ENCODE measurements at regions not wholly inside any gene's neighbourhood (a gene's known extent, or its start where the extent isn't known, plus 50 kb on each side); places are given as distances from the start of the nearest gene placed in this dataset.

DNA sequence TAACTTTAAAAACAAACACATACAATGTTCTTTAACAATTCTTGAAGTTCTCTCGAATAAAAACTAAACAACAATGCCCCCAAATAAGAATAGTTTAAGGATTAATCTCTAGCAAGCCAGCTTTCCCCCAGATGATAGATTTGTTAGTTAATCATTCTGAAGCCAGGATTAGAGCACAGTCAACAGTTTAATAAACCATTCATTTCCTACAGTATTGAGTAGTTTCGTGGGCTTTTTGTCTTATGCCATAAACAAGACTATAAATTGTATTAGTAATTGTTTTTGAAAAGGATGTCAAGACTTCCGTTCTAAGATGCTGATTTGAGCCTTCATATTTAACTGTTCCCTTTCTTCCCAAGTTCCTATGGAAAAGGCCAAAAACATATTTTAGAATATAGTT is 136.6 kb downstream of the PIK3R1 start:
- TF ChIP-seq JUND (IDR thresholded peaks at IDR 0.05; ENCODE audit: low read depth): no peak
- DNase-seq (ENCODE audit: low read depth in 1 of 2, low spot score in 1 of 2): no peak
- in situ Hi-C loops (cut with HindIII; ENCODE audit: low pct_unique_long_range_greater_than_20kb, low sequenced_read_pairs): no loop called here

DNA sequence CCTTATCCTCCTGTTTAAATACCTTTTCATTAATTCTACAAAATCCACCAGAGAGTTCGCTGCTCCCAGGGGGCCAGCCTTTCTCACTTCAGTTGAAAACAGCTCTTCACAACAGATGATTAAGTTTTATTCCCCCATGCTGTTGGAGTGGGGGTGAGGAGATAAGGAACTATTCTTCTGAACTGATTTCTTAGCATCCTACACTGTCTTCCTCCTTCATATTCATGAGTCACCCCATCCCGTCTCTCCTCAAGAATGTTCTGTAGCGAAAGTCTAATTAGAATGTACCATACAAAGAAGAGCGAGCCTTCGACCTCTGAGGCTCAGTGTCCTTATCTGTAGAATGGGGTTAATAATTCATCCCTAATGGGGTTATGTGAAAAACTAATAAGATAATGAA is 138.0 kb downstream of the PIK3R1 start:
- TF ChIP-seq JUND (IDR thresholded peaks at IDR 0.05; ENCODE audit: low read depth): no peak
- in situ Hi-C loops (cut with HindIII; ENCODE audit: low pct_unique_long_range_greater_than_20kb, low sequenced_read_pairs): no loop called here
- no peak for DNase-seq (ENCODE audit: low read depth in 1 of 2, low spot score in 1 of 2)

DNA sequence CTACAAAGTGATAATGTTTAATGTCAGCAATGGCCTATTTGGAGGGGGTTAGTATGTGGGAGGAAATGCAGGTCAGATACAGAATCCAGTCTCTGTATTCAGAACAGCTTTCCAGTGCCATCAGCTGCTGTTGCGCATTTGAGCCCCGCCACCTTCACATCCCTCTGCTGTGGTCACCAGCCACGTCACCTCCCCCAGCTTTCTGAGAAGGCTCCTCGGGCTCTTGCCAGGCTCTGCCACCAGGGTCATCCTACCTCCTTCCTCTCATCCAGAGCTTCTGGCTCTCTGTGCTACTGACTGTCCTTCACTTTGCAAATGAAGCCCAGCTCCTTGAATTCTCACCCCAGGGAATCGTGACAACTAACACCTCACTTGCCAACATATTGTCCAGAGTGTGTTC is 138.8 kb downstream of the PIK3R1 start:
- no peak for TF ChIP-seq JUND (IDR thresholded peaks at IDR 0.05; ENCODE audit: low read depth)
- in situ Hi-C loops (cut with HindIII; ENCODE audit: low pct_unique_long_range_greater_than_20kb, low sequenced_read_pairs): no loop called here
- no peak for DNase-seq (ENCODE audit: low read depth in 1 of 2, low spot score in 1 of 2)

DNA sequence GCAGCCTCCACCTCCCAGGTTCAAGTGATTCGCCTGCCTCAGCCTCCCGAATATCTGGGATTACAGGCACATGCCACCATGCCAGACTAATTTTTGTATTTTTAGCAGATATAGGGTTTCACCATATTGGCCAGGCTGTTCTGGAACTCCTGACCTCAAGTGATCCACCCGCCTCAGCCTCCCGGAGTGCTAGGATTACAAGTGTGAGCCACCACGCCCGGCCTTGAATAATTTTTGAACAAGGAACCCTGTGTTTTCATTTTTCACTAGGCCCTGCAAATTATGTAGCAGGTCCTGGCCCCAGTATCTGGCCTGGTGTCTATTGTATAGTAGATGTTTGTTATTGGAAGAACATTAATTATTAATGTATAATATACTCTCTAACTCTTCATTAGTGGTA is 140.7 kb downstream of the PIK3R1 start:
- TF ChIP-seq JUND (IDR thresholded peaks at IDR 0.05; ENCODE audit: low read depth): no peak
- in situ Hi-C loops (cut with HindIII; ENCODE audit: low pct_unique_long_range_greater_than_20kb, low sequenced_read_pairs): no loop called here

DNA sequence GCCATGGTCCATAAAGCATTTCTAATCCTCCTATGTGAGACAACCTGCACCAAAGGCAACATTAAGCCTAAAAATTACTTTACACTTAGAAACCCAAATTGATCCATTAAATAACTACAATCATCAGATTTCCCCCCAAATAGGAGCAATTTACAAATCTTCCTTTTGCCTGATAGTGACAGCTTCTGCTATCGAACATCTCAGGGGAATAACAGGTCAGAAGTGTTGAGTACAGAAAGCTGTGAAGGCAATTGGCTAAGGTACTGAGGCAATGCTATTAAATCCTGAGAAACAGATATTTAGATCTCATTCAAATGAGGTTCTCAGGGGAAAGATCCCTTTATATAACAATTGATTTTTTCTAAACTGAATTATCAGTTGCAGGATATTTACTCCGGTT is 141.1 kb downstream of the PIK3R1 start:
- TF ChIP-seq JUND (IDR thresholded peaks at IDR 0.05; ENCODE audit: low read depth): no peak
- no peak for DNase-seq (ENCODE audit: low read depth in 1 of 2, low spot score in 1 of 2)
- in situ Hi-C loops (cut with HindIII; ENCODE audit: low pct_unique_long_range_greater_than_20kb, low sequenced_read_pairs): no loop called here

More for the DNA sequence above, 140.7 kb downstream of the PIK3R1 start:
- DNase-seq (ENCODE audit: low read depth in 1 of 2, low spot score in 1 of 2): no peak

DNA sequence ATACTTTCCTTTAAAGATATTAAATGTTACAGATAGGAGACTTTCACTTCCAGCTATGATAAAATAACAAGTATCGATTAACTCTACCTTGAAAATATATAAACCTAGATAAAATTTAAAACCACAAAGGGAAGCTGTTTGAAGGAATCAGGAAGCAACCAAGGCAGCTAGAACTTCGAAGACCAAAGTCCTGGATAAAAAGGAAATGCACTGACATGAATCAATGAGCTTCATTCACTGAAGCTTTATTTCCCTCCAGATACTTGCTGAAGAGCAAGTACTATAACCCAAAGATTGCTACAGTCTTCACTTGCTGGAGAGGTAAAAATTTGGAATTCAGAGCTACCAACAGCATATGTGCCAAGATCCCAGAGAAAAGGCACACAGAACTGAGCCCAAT is 144.1 kb downstream of the PIK3R1 start:
- TF ChIP-seq JUND (IDR thresholded peaks at IDR 0.05; ENCODE audit: low read depth): no peak
- in situ Hi-C loops (cut with HindIII; ENCODE audit: low pct_unique_long_range_greater_than_20kb, low sequenced_read_pairs): no loop called here
- DNase-seq (ENCODE audit: low read depth in 1 of 2, low spot score in 1 of 2): no peak

DNA sequence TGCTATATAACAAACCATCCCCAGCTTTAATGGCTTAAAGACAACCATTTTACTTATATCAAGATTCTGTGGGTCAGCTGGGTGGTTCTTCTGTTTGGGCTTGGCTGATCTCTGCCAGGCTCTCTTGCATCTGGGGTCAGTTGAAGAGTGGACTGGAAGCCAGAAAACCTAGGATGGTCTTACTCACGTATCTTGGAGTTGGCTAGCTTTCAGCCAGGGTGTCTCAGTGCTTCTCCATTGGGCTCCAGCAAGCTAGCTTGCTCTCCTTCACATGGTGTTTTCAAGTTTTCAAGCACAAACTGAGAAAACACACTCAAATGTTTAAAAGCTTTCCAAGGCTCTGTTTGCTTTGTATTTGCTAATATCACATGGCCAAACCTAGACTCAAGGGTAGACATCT is 146.8 kb downstream of the PIK3R1 start:
- in situ Hi-C loops (cut with HindIII; ENCODE audit: low pct_unique_long_range_greater_than_20kb, low sequenced_read_pairs): no loop called here
- DNase-seq (ENCODE audit: low read depth in 1 of 2, low spot score in 1 of 2): no peak
- TF ChIP-seq JUND (IDR thresholded peaks at IDR 0.05; ENCODE audit: low read depth): no peak

DNA sequence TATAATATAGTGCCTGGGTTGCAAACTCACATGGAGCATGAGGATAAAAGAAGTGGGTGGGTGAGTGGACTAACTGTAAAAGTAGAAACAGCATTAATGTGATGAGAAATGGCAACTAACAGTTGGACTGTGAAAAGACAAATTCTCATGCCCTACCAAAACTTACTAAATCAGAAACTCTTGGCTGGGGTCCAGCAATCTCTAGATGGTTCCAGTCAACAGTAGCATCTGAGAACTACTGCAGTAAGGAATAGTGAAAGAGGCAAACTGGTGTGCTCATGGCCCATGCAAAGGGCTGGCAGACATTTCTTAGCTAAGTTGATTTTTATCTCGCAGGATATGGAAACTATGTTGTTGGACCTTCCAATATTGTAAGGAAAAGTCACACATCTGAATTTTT is 150.3 kb downstream of the PIK3R1 start:
- no peak for TF ChIP-seq JUND (IDR thresholded peaks at IDR 0.05; ENCODE audit: low read depth)
- in situ Hi-C loops (cut with HindIII; ENCODE audit: low pct_unique_long_range_greater_than_20kb, low sequenced_read_pairs): no loop called here
- no peak for DNase-seq (ENCODE audit: low read depth in 1 of 2, low spot score in 1 of 2)

DNA sequence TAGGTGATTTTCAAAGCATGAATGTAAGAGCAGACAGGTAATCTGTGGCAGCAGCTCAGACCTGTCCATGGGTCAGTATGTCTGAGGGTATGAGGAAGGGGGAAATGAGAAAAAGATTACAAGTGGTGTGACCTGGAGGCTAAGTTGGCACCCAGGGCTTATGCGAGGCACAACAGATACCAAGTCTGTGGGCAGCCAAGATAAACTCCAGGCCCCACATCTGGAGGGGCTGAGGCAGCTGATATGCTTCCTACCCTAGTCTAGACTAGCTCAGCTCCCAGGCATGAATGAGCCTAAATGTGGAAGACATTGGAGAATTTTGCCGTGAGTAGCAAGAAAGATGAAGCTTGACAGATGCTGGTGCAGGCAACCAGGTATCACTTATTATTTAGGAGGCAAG is 151.7 kb downstream of the PIK3R1 start:
- in situ Hi-C loops (cut with HindIII; ENCODE audit: low pct_unique_long_range_greater_than_20kb, low sequenced_read_pairs): no loop called here
- no peak for TF ChIP-seq JUND (IDR thresholded peaks at IDR 0.05; ENCODE audit: low read depth)
- no peak for DNase-seq (ENCODE audit: low read depth in 1 of 2, low spot score in 1 of 2)

DNA sequence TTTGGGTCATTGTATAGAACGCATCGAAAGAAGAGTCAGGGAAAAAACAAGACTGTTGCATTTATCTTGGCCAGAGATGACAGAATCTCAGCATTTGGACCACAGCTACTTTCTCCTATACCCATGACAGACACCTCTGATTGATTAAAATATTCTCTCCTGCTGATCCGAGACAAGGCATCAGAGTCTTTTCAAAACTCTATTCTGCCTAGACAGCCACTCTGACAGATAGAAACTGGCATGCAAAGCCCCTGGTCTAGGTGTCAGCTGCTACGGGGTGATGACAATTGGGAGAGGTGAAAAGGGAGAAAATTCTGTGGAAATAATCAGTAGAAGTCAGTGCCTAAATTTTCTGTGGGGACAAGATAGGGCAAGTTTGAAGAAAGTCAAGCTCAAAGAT is 152.2 kb downstream of the PIK3R1 start:
- DNase-seq (ENCODE audit: low read depth in 1 of 2, low spot score in 1 of 2): no peak
- in situ Hi-C loops (cut with HindIII; ENCODE audit: low pct_unique_long_range_greater_than_20kb, low sequenced_read_pairs): no loop called here

DNA sequence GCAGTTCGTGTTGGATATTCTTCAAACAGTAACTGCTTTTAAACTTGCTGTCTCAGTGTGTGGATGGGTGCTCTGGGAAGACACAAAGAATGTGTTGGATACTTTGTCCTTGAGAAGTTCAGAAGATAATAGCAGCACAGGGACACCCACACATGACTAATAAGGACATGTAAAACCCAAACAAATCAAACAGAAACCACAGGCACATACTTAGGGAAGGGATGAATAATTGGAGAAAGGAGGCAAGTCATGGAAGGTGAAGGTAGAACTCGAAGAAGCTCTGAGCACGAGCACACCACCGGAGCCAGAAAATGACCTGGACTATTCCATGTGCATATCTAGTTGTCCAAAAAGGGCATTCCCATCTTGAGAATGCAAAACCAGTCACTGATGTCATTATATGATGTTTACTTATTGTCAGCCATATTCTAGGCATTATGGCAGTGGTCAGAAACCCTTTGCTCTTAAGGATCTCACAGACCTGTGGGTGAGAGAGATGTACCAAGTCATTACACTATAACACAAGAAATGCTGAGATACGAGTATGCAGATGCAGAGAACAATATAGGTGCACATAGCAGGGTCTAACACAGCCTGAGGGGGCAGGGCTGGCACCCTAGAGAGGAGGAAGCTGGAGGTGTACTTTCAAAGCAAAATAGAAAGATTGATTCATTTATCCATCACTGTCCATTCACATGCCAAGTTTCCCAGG is 152.9 kb downstream of the PIK3R1 start:
- no peak for TF ChIP-seq JUND (IDR thresholded peaks at IDR 0.05; ENCODE audit: low read depth)
- in situ Hi-C loops (cut with HindIII; ENCODE audit: low pct_unique_long_range_greater_than_20kb, low sequenced_read_pairs): no loop called here
- DNase-seq (ENCODE audit: low read depth in 1 of 2, low spot score in 1 of 2): no peak

More for the DNA sequence above, 152.2 kb downstream of the PIK3R1 start:
- no peak for TF ChIP-seq JUND (IDR thresholded peaks at IDR 0.05; ENCODE audit: low read depth)

DNA sequence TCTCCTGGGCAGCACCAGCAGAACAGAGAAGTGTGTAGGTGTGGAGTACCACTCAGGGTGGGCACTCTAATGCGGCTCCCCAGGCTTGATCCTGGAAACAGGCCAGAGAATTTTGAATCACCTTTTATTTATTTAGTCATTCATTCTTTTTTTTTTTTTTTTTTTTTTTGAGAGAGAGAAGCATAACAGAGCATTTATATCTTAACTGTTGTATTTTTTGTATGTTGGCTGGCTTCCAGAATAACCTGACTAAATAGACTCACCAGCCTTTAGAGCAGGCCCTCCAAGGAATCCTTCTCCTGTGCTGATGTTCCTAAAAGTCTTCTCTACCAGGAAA is 153.4 kb downstream of the PIK3R1 start:
- no peak for TF ChIP-seq JUND (IDR thresholded peaks at IDR 0.05; ENCODE audit: low read depth)
- no peak for DNase-seq (ENCODE audit: low read depth in 1 of 2, low spot score in 1 of 2)
- in situ Hi-C loops (cut with HindIII; ENCODE audit: low pct_unique_long_range_greater_than_20kb, low sequenced_read_pairs): no loop called here

DNA sequence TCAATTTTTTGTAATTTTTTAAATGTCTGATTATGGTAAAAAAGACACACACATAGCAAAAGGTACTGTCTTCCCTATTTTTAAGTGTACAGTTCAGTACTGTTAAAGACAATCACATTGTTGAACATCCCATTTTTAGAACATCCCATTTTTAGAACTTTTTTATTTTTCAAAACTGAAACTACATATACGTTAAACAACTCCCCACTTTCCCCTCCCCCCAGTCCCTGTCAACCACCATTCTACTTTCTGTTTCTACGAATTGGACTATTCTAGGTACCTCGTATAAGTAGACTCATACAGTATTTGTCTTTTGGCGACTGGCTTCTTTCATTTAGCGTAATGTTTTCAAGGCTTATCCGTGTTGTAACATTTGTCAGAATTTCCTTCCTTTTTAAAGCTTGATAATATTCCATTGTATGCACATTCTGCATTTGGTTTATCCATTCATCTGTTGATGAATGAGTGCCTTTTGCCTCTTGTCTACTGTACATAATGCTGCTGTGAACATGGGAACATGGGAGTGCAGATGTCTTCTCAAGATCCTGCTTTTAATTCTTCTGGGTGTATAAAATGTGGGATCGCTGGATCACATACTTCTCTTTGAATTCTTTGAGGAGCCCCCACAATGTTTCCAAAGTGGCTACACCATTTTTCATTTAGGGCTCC is 154.0 kb downstream of the PIK3R1 start:
- no peak for TF ChIP-seq JUND (IDR thresholded peaks at IDR 0.05; ENCODE audit: low read depth)
- no peak for DNase-seq (ENCODE audit: low read depth in 1 of 2, low spot score in 1 of 2)
- in situ Hi-C loops (cut with HindIII; ENCODE audit: low pct_unique_long_range_greater_than_20kb, low sequenced_read_pairs): no loop called here

DNA sequence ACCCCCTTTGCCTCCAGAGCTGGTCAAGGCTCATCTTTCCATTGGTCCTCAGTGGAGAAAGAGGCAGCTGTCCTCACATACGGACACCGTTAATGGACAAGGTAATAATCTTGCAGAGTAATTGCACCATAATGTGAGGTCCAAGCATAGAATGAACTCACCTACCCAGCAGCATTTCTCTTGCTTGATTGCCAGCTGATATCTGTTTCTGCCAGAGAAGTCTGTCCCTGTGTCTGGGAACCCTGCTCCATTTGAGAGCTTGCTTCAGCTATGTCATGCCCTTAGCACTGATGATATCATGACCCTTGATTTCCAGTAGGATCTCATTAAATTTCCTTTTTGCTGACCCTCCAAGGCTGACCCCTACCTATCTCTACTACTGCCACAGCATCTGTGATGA is 154.6 kb downstream of the PIK3R1 start:
- in situ Hi-C loops (cut with HindIII; ENCODE audit: low pct_unique_long_range_greater_than_20kb, low sequenced_read_pairs): no loop called here
- DNase-seq (ENCODE audit: low read depth in 1 of 2, low spot score in 1 of 2): no peak
- no peak for TF ChIP-seq JUND (IDR thresholded peaks at IDR 0.05; ENCODE audit: low read depth)

All from T47D (cell line).